ENCODE measurements at regions not wholly inside any gene's neighbourhood (a gene's known extent, or its start where the extent isn't known, plus 50 kb on each side); places are given as distances from the start of the nearest gene placed in this dataset.

GRCh38 chr4:134499074-134499473 lies 297.5 kb upstream of the PABPC4L start:
- TF ChIP-seq CTCF (IDR thresholded peaks at IDR 0.05 in 8 of 11, conservative IDR thresholded peaks at IDR 0.05 in 3 of 11), result no peak
- TF ChIP-seq POLR2AphosphoS5 (IDR thresholded peaks at IDR 0.05), result no peak
